SK-N-SH (cell line): ENCODE measurements at regions not wholly inside any gene's neighbourhood (a gene's known extent, or its start where the extent isn't known, plus 50 kb on each side); places are given as distances from the start of the nearest gene placed in this dataset.

Experiments
- CTCF ChIA-PET: fragments of 300-600, 350-600 bp; formaldehyde crosslinking; extraction: SDS; loops from one replicate; lab custom pipeline; 2021; lab: Yijun Ruan, JAX
- POLR2A ChIA-PET: fragments of 350-600 bp; sonication (Branson Sonifier 250); formaldehyde crosslinking; extraction: SDS; loops from one replicate; lab custom pipeline; 2020; ENCODE audit warnings: antibody characterized with exemption, inconsistent platforms; lab: Yijun Ruan, JAX
- DNase-seq: peaks from one replicate; pipeline ENCODE4 v3.0.0; 2012
- H2AFZ ChIP-seq: fragments of 200-600 bp; sonication (generic); 2 replicates; pipeline ENCODE4 v1.8.1; 2016; ENCODE audit warnings: antibody characterized with exemption, mild to moderate bottlenecking, low read depth
- H3F3A ChIP-seq: fragments of 200-600 bp; sonication (generic); replicated peaks from 2 replicates; pipeline ENCODE3; 2016; ENCODE audit warnings: antibody characterized with exemption, mild to moderate bottlenecking; ENCODE audit not compliant: insufficient read depth
- H3K27ac ChIP-seq, 2 experiments: fragments of 200-500 bp in 1 of 2; fragments of 200-600 bp in 1 of 2; sonication (Bioruptor generic) in 1 of 2; sonication (generic), shearing (Covaris generic) in 1 of 2; 2 replicates each; pipeline versions ENCODE4 v1.5.1 to v1.6.1; 2014 to 2016; ENCODE audit warnings: low read depth in 2 of 2, inconsistent platforms in 1 of 2, low read length in 1 of 2, mild to moderate bottlenecking in 1 of 2, mixed read lengths in 1 of 2
- H3K27me3 ChIP-seq: fragments of 200-600 bp; sonication (generic), shearing (Covaris generic); 2 replicates; pipeline ENCODE4 v1.6.1; 2016; ENCODE audit warnings: mixed run types; ENCODE audit not compliant: insufficient read depth
- H3K36me3 ChIP-seq, 2 experiments: fragments of 200-500 bp in 1 of 2; fragments of 200-600 bp in 1 of 2; sonication (Bioruptor generic) in 1 of 2; sonication (generic) in 1 of 2; replicated peaks in 1 of 2; 2 replicates each; pipeline versions ENCODE3 to v1.5.1; 2014 to 2016; ENCODE audit warnings: low read length in 1 of 2, mild to moderate bottlenecking in 1 of 2; ENCODE audit not compliant: insufficient read depth in 2 of 2, control insufficient read depth in 1 of 2
- H3K4me1 ChIP-seq, 2 experiments: fragments of 200-500 bp in 1 of 2; fragments of 200-600 bp in 1 of 2; sonication (Bioruptor generic) in 1 of 2; sonication (generic), shearing (Covaris generic) in 1 of 2; 2 replicates each; pipeline versions ENCODE4 v1.5.1 to v1.6.1; 2014 to 2016; ENCODE audit warnings: low read depth in 1 of 2, low read length in 1 of 2, mixed run types in 1 of 2; ENCODE audit not compliant: insufficient read depth in 2 of 2, control insufficient read depth in 1 of 2
- H3K4me2 ChIP-seq: fragments of 200-600 bp; sonication (generic), shearing (Covaris generic); 2 replicates; pipeline ENCODE4 v1.6.1; 2017; ENCODE audit warnings: mixed run types
- H3K4me3 ChIP-seq, 2 experiments: fragments of 200-500 bp in 1 of 2; fragments of 200-600 bp in 1 of 2; sonication (Bioruptor generic) in 1 of 2; sonication (generic), shearing (Covaris generic) in 1 of 2; 2 replicates each; pipeline versions ENCODE4 v1.5.1 to v1.8.1; 2014 to 2016; ENCODE audit warnings: low read depth in 2 of 2, inconsistent platforms in 1 of 2, low read length in 1 of 2, mild to moderate bottlenecking in 1 of 2, mixed read lengths in 1 of 2, moderate library complexity in 1 of 2
- H3K79me2 ChIP-seq: fragments of 200-600 bp; sonication (generic); 2 replicates; pipeline ENCODE4 v1.8.1; 2017; ENCODE audit warnings: mild to moderate bottlenecking; ENCODE audit not compliant: insufficient read depth
- H3K9ac ChIP-seq: fragments of 200-600 bp; sonication (generic); 2 replicates; pipeline ENCODE4 v1.6.1; 2017; ENCODE audit warnings: mixed run types
- H3K9me2 ChIP-seq: fragments of 200-600 bp; sonication (generic); 2 replicates; pipeline ENCODE4 v1.6.1; 2017; ENCODE audit warnings: mixed run types
- H3K9me3 ChIP-seq: fragments of 200-600 bp; sonication (generic); 2 replicates; pipeline ENCODE4 v1.6.1; 2017; ENCODE audit warnings: mixed run types, mild to moderate bottlenecking, moderate library complexity
- H4K20me1 ChIP-seq: fragments of 200-600 bp; sonication (generic); 2 replicates; pipeline ENCODE4 v1.6.1; 2017; ENCODE audit warnings: mild to moderate bottlenecking, mixed run types; ENCODE audit not compliant: insufficient read depth
- CHD2 ChIP-seq: fragments of 150-350 bp; IDR thresholded peaks from 2 replicates; pipeline ENCODE4 v1.6.1; 2018; ENCODE audit warnings: low read length; ENCODE audit not compliant: partially characterized antibody
- ELF1 ChIP-seq: IDR thresholded peaks from 2 replicates; pipeline ENCODE4 v1.4.0; 2012
- EP300 ChIP-seq, 2 experiments: IDR thresholded peaks; 2 replicates each; pipeline versions ENCODE4 v1.4.0 to v1.6.1; 2012; ENCODE audit warnings: borderline replicate concordance in 1 of 2, low read depth in 1 of 2, low read length in 1 of 2
- FOXJ3 ChIP-seq: sonication (generic); formaldehyde crosslinking; IDR thresholded peaks from 2 replicates; pipeline ENCODE4 v1.5.1; 2020; ENCODE audit warnings: mild to moderate bottlenecking, missing genetic modification reagents
- FOXM1 ChIP-seq: IDR thresholded peaks from 2 replicates; pipeline ENCODE4 v1.4.0; 2012; ENCODE audit warnings: low read depth, mild to moderate bottlenecking
- GABPA ChIP-seq: IDR thresholded peaks from 2 replicates; pipeline ENCODE4 v1.4.0; 2012; ENCODE audit warnings: low read depth, mild to moderate bottlenecking
- JUND ChIP-seq: IDR thresholded peaks from 2 replicates; pipeline ENCODE4 v1.4.0; 2012
- MEF2A ChIP-seq: IDR thresholded peaks from 2 replicates; pipeline ENCODE4 v1.4.0; 2012; ENCODE audit warnings: low read depth, borderline replicate concordance
- NRF1 ChIP-seq: IDR thresholded peaks from 2 replicates; pipeline ENCODE4 v1.6.1; 2012; ENCODE audit warnings: low read depth, mild to moderate bottlenecking, low read length
- PBX3 ChIP-seq: IDR thresholded peaks from 2 replicates; pipeline ENCODE4; 2012
- POLR2AphosphoS5 ChIP-seq: IDR thresholded peaks from 2 replicates; pipeline ENCODE4 v1.6.1; 2012; ENCODE audit warnings: low read depth, low read length
- RAD21 ChIP-seq: IDR thresholded peaks from 2 replicates; pipeline ENCODE4 v1.6.1; 2012; ENCODE audit warnings: mild to moderate bottlenecking, low read length
- RCOR1 ChIP-seq: fragments of 150-350 bp; IDR thresholded peaks from 2 replicates; pipeline ENCODE4 v1.6.1; 2017; ENCODE audit warnings: antibody characterized with exemption, low read length
- REST ChIP-seq: IDR thresholded peaks from 2 replicates; pipeline ENCODE4 v1.6.1; 2012; ENCODE audit warnings: mild to moderate bottlenecking, low read depth, low read length, moderate library complexity
- RFX5 ChIP-seq: IDR thresholded peaks from 2 replicates; pipeline ENCODE4 v1.6.1; 2012; ENCODE audit warnings: mild to moderate bottlenecking, improper control_type of control experiment, low read length
- RXRA ChIP-seq: IDR thresholded peaks from 2 replicates; pipeline ENCODE4 v1.4.0; 2012; ENCODE audit warnings: low read depth, mild to moderate bottlenecking, borderline replicate concordance
- TCF12 ChIP-seq: IDR thresholded peaks from 2 replicates; pipeline ENCODE4 v1.4.0; 2012
- WGBS: methylation state at CpG from one replicate; pipeline ENCODE4 v1.1.6; 2017; ENCODE audit warnings: low lambda C conversion rate; 5-methylcytosine and 5-hydroxymethylcytosine counted together

- H3K4me3 ChIP-seq = no peak overlapping the region
- ChIA-PET CTCF (no interaction called here), POLR2A (no interaction called here)
- H3K9me2 ChIP-seq = no peaks in the 10 kb centered on the region
- H3F3A ChIP-seq = no peaks in the 10 kb centered on the region
- no peaks in the 10 kb centered on the region for H4K20me1 ChIP-seq
- no peaks in the 10 kb centered on the region for H3K9me3 ChIP-seq
- no peak overlapping the region for H3K27ac ChIP-seq
- DNase-seq = no peak
- no peaks in the 10 kb centered on the region for H3K79me2 ChIP-seq
- H3K36me3 ChIP-seq = no peaks in the 10 kb centered on the region
- TF ChIP-seq GABPA (no peak), RCOR1 (no peak), REST (no peak), PBX3 (no peak), POLR2AphosphoS5 (no peak), ELF1 (no peak), EP300 (IDR thresholded peaks at IDR 0.05; ENCODE audit: borderline replicate concordance in 1 of 2, low read depth in 1 of 2, low read length in 1 of 2) (no peak), TCF12 (no peak), RXRA (no peak), JUND (no peak), NRF1 (no peak), FOXM1 (no peak), MEF2A (no peak)
- 20% methylated on average over 2 of the region's 2 CpGs for WGBS
- no peaks in the 10 kb centered on the region for H3K27me3 ChIP-seq
- H2AFZ ChIP-seq = no peak overlapping the region
- H3K4me1 ChIP-seq = no peaks in the 10 kb centered on the region; a peak in 1 of 4 replicates
- no peak overlapping the region for H3K9ac ChIP-seq
- no peak overlapping the region for H3K4me2 ChIP-seq
Measured at GRCh38 chr3:25257026-25257425, 171.0 kb upstream of the RARB start.

- H3K27ac ChIP-seq = no peak overlapping the region
- H3K9me3 ChIP-seq = no peaks in the 10 kb centered on the region
- no peak overlapping the region for H3K4me3 ChIP-seq
- H4K20me1 ChIP-seq = no peaks in the 10 kb centered on the region
- 8% methylated on average over 3 of the region's 3 CpGs for WGBS
- no peak overlapping the region for H3K4me2 ChIP-seq
- DNase-seq = no peak
- no peaks in the 10 kb centered on the region for H3K36me3 ChIP-seq
- TF ChIP-seq TCF12 (no peak), JUND (no peak), RAD21 (no peak), POLR2AphosphoS5 (no peak), CHD2 (no peak), FOXM1 (no peak), RFX5 (no peak), GABPA (no peak), FOXJ3 (CRISPR knock-in tag) (no peak)
- no peaks in the 10 kb centered on the region for H3F3A ChIP-seq
- no peaks in the 10 kb centered on the region; the same call in 1 of the 2 replicates for H3K27me3 ChIP-seq
- POLR2A ChIA-PET = no interaction called here
- H3K4me1 ChIP-seq = no peaks in the 10 kb centered on the region; a peak in 1 of 4 replicates
- no peaks in the 10 kb centered on the region for H3K79me2 ChIP-seq
- H2AFZ ChIP-seq = no peak overlapping the region
- CTCF ChIA-PET = no interaction called here
- no peak overlapping the region for H3K9ac ChIP-seq
- H3K9me2 ChIP-seq = no peaks in the 10 kb centered on the region
Measured at GRCh38 chr3:25259871-25260270, 168.2 kb upstream of the RARB start.
